GM18499 (cell line): ENCODE measurements at regions not wholly inside any gene's neighbourhood (a gene's known extent, or its start where the extent isn't known, plus 50 kb on each side); places are given as distances from the start of the nearest gene placed in this dataset.
"Not testable (repeated sequence)": the region's sequence is repeated elsewhere in the genome, so short reads cannot be mapped to it uniquely, and the experiment has no call there.

Source experiments
- ATAC-seq: cut with Tn5 transposase; IDR thresholded peaks from one replicate; pipeline ENCODE4 v1.9.1; 2021; ENCODE audit warnings: moderate number of reproducible peaks; ENCODE audit not compliant: insufficient read depth, unreplicated experiment

DNA sequence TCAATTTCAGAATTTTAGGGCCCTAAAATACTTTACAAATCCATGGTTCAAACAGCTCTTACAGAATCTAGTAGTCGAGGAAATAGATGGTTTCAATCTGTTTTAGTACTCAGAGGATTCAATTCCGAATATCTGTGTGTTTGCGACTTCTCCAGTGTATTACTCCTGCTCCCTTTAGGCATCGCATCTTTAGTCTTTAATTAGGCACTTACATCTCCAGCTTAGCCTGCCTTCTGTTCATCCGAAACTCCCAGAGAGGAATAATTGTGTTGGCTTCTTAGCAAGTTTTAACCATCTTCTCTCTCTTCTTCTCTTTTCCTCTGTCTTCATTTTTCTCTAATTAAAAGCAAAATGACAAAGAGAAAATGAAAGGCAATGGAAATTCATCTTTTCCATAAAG lies 1901.3 kb upstream of the TENM3 start:
- no peak for ATAC-seq

DNA sequence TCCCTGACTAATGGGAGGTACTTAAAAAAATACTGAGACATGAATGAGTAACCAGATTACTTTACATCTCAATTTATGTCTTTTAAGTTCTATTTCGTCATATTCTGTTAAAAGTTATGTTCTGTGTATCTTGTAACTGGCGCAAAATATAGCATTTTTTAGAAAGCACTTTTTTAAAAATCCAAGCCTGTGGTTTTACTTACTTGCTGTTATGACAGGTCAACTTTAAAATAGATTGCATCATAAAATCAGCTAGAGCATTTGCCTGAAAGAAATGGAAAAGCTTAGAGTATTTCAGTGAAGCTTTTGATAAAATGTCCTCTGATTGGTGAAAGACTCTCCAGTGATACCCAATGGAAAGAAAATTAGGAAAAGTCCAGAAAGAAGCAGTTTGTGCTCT lies 1892.3 kb upstream of the TENM3 start:
- no peak for ATAC-seq

DNA sequence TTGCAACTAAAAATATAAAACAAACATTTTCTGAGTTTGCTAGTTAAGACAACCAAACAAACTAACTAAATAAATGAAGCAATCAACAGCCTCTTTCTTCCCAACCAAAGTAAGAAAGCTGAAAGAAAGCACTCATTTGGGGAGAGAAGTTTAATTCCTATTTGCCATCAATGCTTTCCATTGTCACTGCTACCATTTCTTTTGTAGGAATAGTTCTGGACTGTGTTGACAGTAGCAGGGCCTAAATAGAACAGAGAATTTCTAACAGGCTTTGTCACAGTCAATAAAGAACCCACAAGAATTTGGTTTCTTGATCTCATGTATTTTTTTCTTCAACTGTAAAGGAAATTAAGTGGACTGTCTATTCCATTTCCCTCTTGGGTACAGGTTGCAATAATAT lies 1886.4 kb upstream of the TENM3 start:
- no peak for ATAC-seq

- not testable (repeated sequence) for ATAC-seq
These were observed 1883.1 kb upstream of the TENM3 start for GRCh38 chr4:180360113-180360512.

GRCh38 chr4:180363815-180364214 lies 1879.4 kb upstream of the TENM3 start:
- no peak for ATAC-seq

DNA sequence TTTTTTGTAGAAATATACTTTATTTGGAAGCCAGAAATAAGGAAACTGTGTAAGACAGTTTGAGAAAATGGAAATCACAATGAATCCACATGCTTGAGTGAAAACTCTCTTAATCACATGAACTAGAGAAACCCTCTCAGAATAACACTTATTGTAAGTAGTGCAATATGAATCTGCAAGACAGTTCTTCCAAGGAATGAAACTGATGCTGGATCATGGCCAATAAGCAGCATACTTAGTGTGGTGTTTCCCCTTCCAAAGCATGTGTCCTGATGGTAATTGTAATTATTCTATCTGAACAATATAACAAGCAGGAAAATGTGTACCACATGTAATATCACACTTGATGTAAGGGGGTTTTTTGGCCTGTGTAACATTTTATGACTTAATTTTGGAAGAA lies 1870.5 kb upstream of the TENM3 start:
- ATAC-seq: no peak

DNA sequence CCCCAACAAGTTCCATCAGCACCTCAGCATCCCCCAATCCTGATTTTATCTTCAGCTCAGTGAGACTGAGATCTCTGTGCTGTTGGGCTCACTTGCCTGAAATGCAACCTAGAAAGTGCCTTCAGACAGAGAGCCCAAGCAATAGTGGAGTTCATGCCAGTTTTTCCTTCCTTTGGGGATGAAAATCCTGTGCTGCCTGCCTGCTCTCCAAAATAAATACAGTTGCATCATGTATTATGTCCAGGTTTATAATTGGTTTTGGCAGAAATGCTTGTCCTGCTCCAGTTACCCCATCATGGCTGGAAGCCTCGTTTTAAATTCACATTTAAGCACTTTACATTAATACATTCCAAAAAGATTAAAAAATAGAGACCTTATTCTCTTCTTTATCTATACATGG lies 1865.5 kb upstream of the TENM3 start:
- ATAC-seq: no peak

DNA sequence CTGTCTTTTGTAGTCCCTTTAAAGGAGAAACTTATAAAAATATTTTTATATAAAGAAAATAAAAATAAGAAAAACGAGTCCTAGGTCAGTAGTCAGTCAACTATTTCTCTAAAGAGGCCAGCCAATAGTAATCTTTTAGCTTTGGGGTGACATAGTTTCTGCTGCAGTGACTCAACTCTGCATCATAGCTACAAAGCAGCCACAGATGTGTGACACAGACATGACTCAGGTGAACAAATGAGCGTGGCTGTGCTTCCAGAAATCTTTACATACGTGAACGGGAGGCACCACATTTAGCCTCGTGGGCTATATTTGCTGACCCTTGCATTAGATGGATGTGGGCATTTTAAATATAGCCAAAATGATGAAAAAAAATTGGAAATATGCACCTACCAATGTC lies 1862.5 kb upstream of the TENM3 start:
- no peak for ATAC-seq

- no peak for ATAC-seq
These were observed 1851.6 kb upstream of the TENM3 start for GRCh38 chr4:180391613-180392012.

DNA sequence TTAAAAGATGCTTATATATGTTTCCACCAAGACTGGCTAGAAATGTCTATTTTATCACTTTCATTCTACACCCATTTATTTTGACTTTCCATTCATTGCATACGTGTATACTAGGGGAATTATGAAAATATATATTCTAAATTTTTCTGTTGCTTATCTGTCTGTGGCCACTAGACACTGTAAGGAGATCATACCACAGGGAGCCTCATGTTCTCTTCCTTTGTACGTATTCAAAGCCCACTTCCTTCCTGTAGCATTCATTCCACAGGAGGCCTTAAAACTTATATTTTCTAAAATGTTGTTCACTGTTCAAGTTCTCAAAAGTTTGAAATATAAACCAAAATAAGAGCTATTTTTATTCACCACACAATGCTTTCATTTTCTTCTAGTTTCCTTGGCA lies 1848.9 kb upstream of the TENM3 start:
- no peak for ATAC-seq

DNA sequence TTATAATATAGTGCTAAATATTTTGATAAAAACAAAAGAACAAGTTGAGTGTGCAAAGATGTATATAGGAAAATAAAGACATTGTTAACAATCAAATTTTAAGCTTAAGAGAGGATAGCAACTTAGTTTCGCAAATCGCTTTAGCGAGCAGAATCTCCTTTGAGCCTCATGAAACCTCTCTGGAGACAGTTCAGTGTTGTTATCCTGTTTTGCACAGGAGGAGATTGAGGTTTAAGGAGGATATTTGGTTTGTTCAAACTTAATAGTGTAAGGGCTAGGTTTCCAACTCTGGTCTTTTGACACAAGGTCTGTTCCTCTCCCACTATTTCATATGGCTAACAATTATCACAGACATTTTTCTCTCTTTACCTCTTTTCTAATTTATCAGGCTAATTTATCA lies 1848.5 kb upstream of the TENM3 start:
- no peak for ATAC-seq

- ATAC-seq: no peak
These were observed 1844.6 kb upstream of the TENM3 start for GRCh38 chr4:180398564-180398963.

- ATAC-seq: no peak
These were observed 1835.8 kb upstream of the TENM3 start for GRCh38 chr4:180407275-180407885.

GRCh38 chr4:180418819-180419531 lies 1824.2 kb upstream of the TENM3 start:
- ATAC-seq: no peak

DNA sequence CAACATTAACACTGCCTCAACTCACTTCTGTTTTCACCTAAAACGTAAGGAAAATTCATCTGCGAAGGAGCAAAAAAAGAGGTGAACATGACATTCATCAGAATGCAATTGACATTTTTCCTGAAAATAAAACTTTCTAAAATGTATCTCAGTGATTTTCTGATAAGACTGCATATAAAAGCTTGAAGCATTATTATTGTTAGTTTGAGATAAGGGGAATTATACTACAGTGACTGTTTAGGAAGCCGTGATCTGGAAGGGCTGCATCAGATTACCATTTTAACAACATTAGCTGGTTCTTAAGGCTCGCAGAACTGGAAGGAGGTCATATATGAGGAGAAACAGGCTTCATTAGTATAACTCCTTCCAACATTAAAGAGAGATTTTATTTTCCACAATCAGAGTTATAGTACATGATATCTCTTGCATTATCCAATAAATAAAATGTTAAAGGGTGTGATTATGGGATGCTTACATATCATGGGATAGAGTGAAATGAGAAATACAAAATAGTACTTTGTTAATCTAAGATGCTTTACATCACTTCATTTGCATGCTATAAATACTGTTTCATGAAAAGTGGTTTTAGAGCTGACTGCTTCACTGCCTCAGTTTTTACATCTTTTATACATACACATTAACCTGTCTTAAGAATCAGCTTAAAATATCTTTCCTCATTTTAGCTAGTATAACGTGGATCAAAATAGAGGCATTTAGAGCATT lies 1820.1 kb upstream of the TENM3 start:
- ATAC-seq: no peak

DNA sequence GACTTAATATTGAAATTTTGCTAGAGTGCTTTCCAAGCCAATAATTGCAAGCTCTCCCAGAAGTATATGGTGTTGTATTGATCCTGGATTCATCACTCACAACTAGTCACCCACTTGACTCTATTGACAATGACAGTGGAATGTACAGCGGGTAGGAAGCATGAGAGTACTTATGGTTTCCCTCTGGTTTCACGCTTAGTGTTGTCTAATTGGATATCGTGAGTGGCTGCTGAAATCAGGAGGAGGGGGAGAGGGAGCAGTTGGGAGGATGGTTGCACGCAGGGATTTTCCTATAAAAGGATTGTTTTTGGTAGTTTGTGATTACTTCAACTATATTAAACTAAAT lies 1819.5 kb upstream of the TENM3 start:
- no peak for ATAC-seq

DNA sequence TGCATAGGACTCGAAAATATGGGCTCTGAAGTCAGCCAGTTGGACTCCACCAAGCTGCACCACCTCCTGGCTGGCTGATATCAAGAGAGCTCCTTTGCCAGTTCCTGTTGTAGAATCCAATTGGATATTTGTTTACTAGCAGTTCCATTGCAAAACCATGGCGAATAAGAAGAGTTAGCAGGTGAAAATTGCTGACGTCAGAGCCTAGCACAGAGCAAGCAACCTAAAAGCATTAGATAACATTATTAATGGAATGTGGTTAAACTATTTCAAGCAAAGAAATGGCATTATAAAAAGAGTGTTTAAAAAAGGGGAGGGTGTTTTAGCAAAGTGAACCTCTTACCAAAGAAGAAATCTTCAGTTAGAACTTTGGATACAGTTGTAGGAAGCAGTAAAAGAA lies 1816.3 kb upstream of the TENM3 start:
- ATAC-seq: no peak

GRCh38 chr4:180430283-180430682 lies 1812.9 kb upstream of the TENM3 start:
- ATAC-seq: no peak

DNA sequence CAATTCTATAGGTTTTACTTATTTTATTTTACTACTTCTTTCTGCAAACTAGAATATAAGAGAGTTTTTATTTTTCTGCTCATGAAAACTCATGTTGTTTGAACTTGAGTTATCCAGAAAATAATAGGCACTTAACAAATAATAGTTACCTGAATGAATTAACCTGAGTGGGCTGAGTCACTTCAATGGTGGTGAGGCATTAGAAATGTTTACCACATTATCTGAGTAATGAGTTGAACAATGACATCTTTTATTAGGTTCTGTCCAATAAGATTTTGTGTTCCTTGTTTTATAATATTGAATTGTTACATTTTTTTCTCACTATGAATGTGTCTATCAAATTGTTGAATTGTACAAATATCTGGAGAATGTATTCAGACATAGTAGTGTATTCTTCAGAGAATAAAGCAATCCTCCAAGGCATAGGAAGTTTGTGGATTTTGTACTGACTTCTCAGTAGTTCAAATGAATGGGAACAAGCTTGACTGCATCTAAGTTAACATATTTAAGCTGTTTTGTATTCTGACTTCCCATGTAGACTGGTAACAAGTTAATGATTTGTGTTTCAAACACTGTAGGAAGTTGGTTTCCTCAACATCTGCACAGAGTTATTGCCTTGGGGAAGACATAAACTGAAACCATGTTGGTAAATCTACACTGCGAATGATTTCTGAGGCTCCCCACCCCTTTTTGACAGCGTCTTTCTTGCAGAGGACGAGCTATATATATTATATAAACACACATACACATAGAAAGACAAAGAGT lies 1808.9 kb upstream of the TENM3 start:
- no peak for ATAC-seq

- no peak for ATAC-seq
These were observed 1806.8 kb upstream of the TENM3 start for GRCh38 chr4:180436361-180436760.

- ATAC-seq: no peak
These were observed 1805.6 kb upstream of the TENM3 start for GRCh38 chr4:180437601-180438000.
